ENCODE measurements at regions not wholly inside any gene's neighbourhood (a gene's known extent, or its start where the extent isn't known, plus 50 kb on each side); places are given as distances from the start of the nearest gene placed in this dataset.

DNA sequence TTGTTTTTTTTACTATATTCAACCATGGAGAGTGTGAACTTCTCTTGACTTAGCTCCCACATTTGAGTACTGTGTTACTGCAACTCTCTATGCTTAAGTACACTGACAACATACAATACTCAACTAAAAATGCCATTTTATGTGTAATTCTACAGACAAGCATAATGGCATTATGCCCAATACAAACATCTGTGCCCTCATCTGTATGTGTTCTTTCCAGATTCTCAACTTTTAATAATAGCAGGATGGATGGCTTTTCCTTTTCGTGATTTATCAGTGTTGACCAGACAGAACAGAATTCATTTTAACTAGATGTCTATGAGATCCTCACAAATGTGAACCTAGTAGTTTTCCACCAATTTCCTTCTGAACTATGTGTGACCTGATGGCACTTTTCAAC, 84.2 kb upstream of the MARCKS start:
- no peak for ATAC-seq
- no peak overlapping the region for H3K4me3 ChIP-seq (replicated peaks in 1 of 2; ENCODE audit: low read depth in 1 of 2, low read length in 2 of 2)
- H3K4me2 ChIP-seq (ENCODE audit: low read length): no peak overlapping the region
- no peak overlapping the region for H2AFZ ChIP-seq (ENCODE audit: low read depth, low read length, poor library complexity, severe bottlenecking)
- H3K27ac ChIP-seq (ENCODE audit: low read depth, low read length): no peak overlapping the region
- no peak for DNase-seq (ENCODE audit: low read depth, low spot score)
- ChIA-PET RAD21 (ENCODE audit: low non-redundant PET in 1 of 2, low total read pairs in 2 of 2, uncharacterized antibody in 2 of 2, unreplicated experiment in 2 of 2) (no interaction called here), CTCF (no interaction called here), POLR2A (no interaction called here)
- H3K9me2 ChIP-seq (ENCODE audit: insufficient read depth): no peaks in the 10 kb centered on the region
- H3K9me3 ChIP-seq (ENCODE audit: control insufficient read depth in 1 of 2, insufficient read depth in 1 of 2, low read depth in 1 of 2, low read length in 2 of 2): no peaks in the 10 kb centered on the region
- H3K4me1 ChIP-seq (ENCODE audit: control insufficient read depth in 1 of 2, insufficient read depth in 2 of 2, low read length in 2 of 2): peaks cover 0 to 3% of the 10 kb centered on the region in 2 experiments; a peak in 1 of 4 replicates
- intact Hi-C loops (cut with micrococcal nuclease): no loop called here
- H3K27me3 ChIP-seq (ENCODE audit: insufficient read depth, low read length): no peaks in the 10 kb centered on the region
- H3K9ac ChIP-seq (ENCODE audit: low read length): no peak overlapping the region
- no peaks in the 10 kb centered on the region for H3K79me2 ChIP-seq (ENCODE audit: insufficient read depth, low read length)
- TF ChIP-seq TCF7L2 (IDR thresholded peaks at IDR 0.05; ENCODE audit: borderline replicate concordance, extremely low read depth, insufficient read depth, insufficient read length): no peak
- TF ChIP-seq, protein P1, sequence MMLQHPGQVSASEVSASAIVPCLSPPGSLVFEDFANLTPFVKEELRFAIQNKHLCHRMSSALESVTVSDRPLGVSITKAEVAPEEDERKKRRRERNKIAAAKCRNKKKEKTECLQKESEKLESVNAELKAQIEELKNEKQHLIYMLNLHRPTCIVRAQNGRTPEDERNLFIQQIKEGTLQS (IDR thresholded peaks at IDR 0.05): no peak
- no peak for TF ChIP-seq SRF (IDR thresholded peaks at IDR 0.05; ENCODE audit: low read depth)
- no peak for TF ChIP-seq EZH2phosphoT487 (IDR thresholded peaks at IDR 0.05; ENCODE audit: borderline replicate concordance)
- no peak for TF ChIP-seq REST (IDR thresholded peaks at IDR 0.05; ENCODE audit: low read depth)
- TF ChIP-seq SIN3A (IDR thresholded peaks at IDR 0.05; ENCODE audit: low read depth): no peak
- no peak for TF ChIP-seq EGR1 (IDR thresholded peaks at IDR 0.05; ENCODE audit: low read depth)
- TF ChIP-seq MAX (IDR thresholded peaks at IDR 0.05): no peak
- TF ChIP-seq CEBPB (IDR thresholded peaks at IDR 0.05; ENCODE audit: low read depth): no peak
- TF ChIP-seq, protein P2, sequence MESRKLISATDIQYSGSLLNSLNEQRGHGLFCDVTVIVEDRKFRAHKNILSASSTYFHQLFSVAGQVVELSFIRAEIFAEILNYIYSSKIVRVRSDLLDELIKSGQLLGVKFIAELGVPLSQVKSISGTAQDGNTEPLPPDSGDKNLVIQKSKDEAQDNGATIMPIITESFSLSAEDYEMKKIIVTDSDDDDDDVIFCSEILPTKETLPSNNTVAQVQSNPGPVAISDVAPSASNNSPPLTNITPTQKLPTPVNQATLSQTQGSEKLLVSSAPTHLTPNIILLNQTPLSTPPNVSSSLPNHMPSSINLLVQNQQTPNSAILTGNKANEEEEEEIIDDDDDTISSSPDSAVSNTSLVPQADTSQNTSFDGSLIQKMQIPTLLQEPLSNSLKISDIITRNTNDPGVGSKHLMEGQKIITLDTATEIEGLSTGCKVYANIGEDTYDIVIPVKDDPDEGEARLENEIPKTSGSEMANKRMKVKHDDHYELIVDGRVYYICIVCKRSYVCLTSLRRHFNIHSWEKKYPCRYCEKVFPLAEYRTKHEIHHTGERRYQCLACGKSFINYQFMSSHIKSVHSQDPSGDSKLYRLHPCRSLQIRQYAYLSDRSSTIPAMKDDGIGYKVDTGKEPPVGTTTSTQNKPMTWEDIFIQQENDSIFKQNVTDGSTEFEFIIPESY (IDR thresholded peaks at IDR 0.05; ENCODE audit: extremely low read depth, insufficient replicate concordance, low read length): no peak
- TF ChIP-seq FOSL1 (IDR thresholded peaks at IDR 0.05; ENCODE audit: low read depth): no peak
- no peak for TF ChIP-seq POLR2A (IDR thresholded peaks at IDR 0.05; ENCODE audit: borderline replicate concordance, extremely low read depth, insufficient read depth, insufficient read length)
- no peak for TF ChIP-seq ELF1 (IDR thresholded peaks at IDR 0.05; ENCODE audit: borderline replicate concordance, low read depth)
- TF ChIP-seq POLR2AphosphoS5 (IDR thresholded peaks at IDR 0.05; ENCODE audit: low read depth, low read length): no peak
- no TSS peak for BruUV-seq (replicated peaks)
- H3K36me3 ChIP-seq (ENCODE audit: control insufficient read depth in 1 of 2, insufficient read depth in 2 of 2, low read length in 2 of 2): no peaks in the 10 kb centered on the region
- H4K20me1 ChIP-seq (ENCODE audit: insufficient read depth): no peaks in the 10 kb centered on the region
